Stimulated activated CD8-positive, alpha-beta memory T cell treated with anti-CD3 and anti-CD28 coated beads, Interleukin-7, amount 100 ng/mL, for 4 hours (primary cell): ENCODE measurements at regions not wholly inside any gene's neighbourhood (a gene's known extent, or its start where the extent isn't known, plus 50 kb on each side); places are given as distances from the start of the nearest gene placed in this dataset.

Source experiments
- DNase-seq, 2 donors: peaks; one replicate each; pipeline ENCODE4 v3.0.0-alpha.2; 2020; ENCODE audit warnings: low read depth in 2 of 2

GRCh38 chr18:73962256-73962655 lies 185.4 kb downstream of the FBXO15 start:
- DNase-seq = no peak

GRCh38 chr18:73961804-73962203 lies 185.8 kb downstream of the FBXO15 start:
- no peak for DNase-seq

- no peak for DNase-seq
These were observed 188.3 kb downstream of the FBXO15 start for GRCh38 chr18:73959352-73959751.

- DNase-seq = no peak
These were observed 193.4 kb downstream of the FBXO15 start for GRCh38 chr18:73954268-73954667.

- no peak for DNase-seq
These were observed 195.2 kb downstream of the FBXO15 start for GRCh38 chr18:73952296-73952946.

GRCh38 chr18:73950116-73950700 lies 197.4 kb downstream of the FBXO15 start:
- no peak for DNase-seq

GRCh38 chr18:73948497-73948896 lies 199.1 kb downstream of the FBXO15 start:
- DNase-seq = no peak

- no peak for DNase-seq
These were observed 199.6 kb downstream of the FBXO15 start for GRCh38 chr18:73948084-73948483.

- no peak for DNase-seq
These were observed 200.3 kb downstream of the FBXO15 start for GRCh38 chr18:73947180-73947921.

GRCh38 chr18:73945130-73945792 lies 202.4 kb downstream of the FBXO15 start:
- no peak for DNase-seq

GRCh38 chr18:73944715-73945114 lies 202.9 kb downstream of the FBXO15 start:
- no peak for DNase-seq

GRCh38 chr18:73943763-73944162 lies 203.9 kb downstream of the FBXO15 start:
- DNase-seq = no peak

- DNase-seq = no peak
These were observed 204.7 kb downstream of the FBXO15 start for GRCh38 chr18:73942956-73943355.

GRCh38 chr18:73942081-73942625 lies 205.5 kb downstream of the FBXO15 start:
- no peak for DNase-seq

GRCh38 chr18:73940721-73941120 lies 206.9 kb downstream of the FBXO15 start:
- no peak for DNase-seq

- no peak for DNase-seq
These were observed 208.2 kb downstream of the FBXO15 start for GRCh38 chr18:73939391-73939790.

GRCh38 chr18:73933685-73934084 lies 213.9 kb downstream of the FBXO15 start:
- DNase-seq = no peak

GRCh38 chr18:73932976-73933375 lies 214.7 kb downstream of the FBXO15 start:
- no peak for DNase-seq

- DNase-seq = no peak
These were observed 220.1 kb downstream of the FBXO15 start for GRCh38 chr18:73927496-73927895.

- DNase-seq = no peak
These were observed 222.8 kb downstream of the FBXO15 start for GRCh38 chr18:73924836-73925235.

GRCh38 chr18:73924307-73924706 lies 223.3 kb downstream of the FBXO15 start:
- no peak for DNase-seq

GRCh38 chr18:73923866-73924265 lies 223.8 kb downstream of the FBXO15 start:
- DNase-seq = no peak
